K562 (cell line): ENCODE measurements at regions not wholly inside any gene's neighbourhood (a gene's known extent, or its start where the extent isn't known, plus 50 kb on each side); places are given as distances from the start of the nearest gene placed in this dataset.

Experiments used
- ATAC-seq: fragments of 200-7000 bp; cut with Tn5 transposase; 3 replicates; pipeline ENCODE4 v1.9.1; 2020; ENCODE audit warnings: moderate library complexity
- BruUV-seq: library from RNA; stranded (reverse); fragments of 400-500 nt; replicated peaks from 2 replicates; lab custom pipeline; 2021; lab: Mats Ljungman, UMichigan
- CTCF ChIA-PET: fragments of 300-600 bp; formaldehyde crosslinking; extraction: SDS; loops from one replicate; lab custom pipeline; 2021; ENCODE audit warnings: low intra/inter-chr PET ratio; lab: Yijun Ruan, JAX
- POLR2A ChIA-PET: fragments of 300-600, 350-650 bp; sonication (Branson Sonifier 250); formaldehyde crosslinking; extraction: SDS; loops from one replicate; lab custom pipeline; 2021; ENCODE audit warnings: antibody characterized with exemption, inconsistent platforms; lab: Yijun Ruan, JAX
- DNase-seq, 4 experiments: peaks; one replicate each; pipeline versions ENCODE4 v3.0.0 to v3.0.0-alpha.2; 2011 to 2018; ENCODE audit warnings: low spot score in 3 of 4, mixed read lengths in 3 of 4; ENCODE audit errors: extremely low read depth in 1 of 4
- FAIRE-seq: peaks from 2 replicates; lab custom pipeline; 2011; peaks lifted over from hg19 to GRCh38; lab: Jason Lieb, UNC
- H2AFZ ChIP-seq: 2 replicates; pipeline ENCODE4 v1.6.0; 2011; ENCODE audit warnings: low read depth, low read length, control low read depth, inconsistent platforms
- H3K27ac ChIP-seq: fragments of 200-600 bp; 3 replicates; pipeline ENCODE4 v1.8.0; 2011; ENCODE audit warnings: low read depth, mild to moderate bottlenecking, control low read depth, inconsistent platforms, low read length, moderate library complexity, mixed read lengths; ENCODE audit errors: extremely low read depth
- H3K27me3 ChIP-seq, 2 experiments: fragments of 300-600 bp in 1 of 2; 2 replicates in 1 of 2; 3 replicates in 1 of 2; pipeline versions ENCODE4 v1.6.0 to v1.8.0; 2011; ENCODE audit warnings: inconsistent platforms in 2 of 2, low read length in 2 of 2, mild to moderate bottlenecking in 1 of 2, mixed read lengths in 1 of 2, moderate library complexity in 1 of 2; ENCODE audit not compliant: control insufficient read depth in 2 of 2, insufficient read depth in 2 of 2
- H3K36me3 ChIP-seq: fragments of 300-600 bp; 3 replicates; pipeline ENCODE4 v1.8.0; 2011; ENCODE audit warnings: mild to moderate bottlenecking, low read length, inconsistent platforms; ENCODE audit not compliant: control insufficient read depth, insufficient read depth
- H3K4me1 ChIP-seq, 2 experiments: fragments of 200-600 bp in 1 of 2; replicated peaks in 1 of 2; 2 replicates in 1 of 2; 3 replicates in 1 of 2; pipeline versions ENCODE4 v1.5.1 to v1.8.0; 2011; ENCODE audit warnings: inconsistent platforms in 2 of 2, low read length in 2 of 2, mild to moderate bottlenecking in 1 of 2, mixed read lengths in 1 of 2, moderate library complexity in 1 of 2; ENCODE audit not compliant: control insufficient read depth in 2 of 2, insufficient read depth in 2 of 2
- H3K4me2 ChIP-seq: 2 replicates; pipeline ENCODE4 v1.6.1; 2011; ENCODE audit warnings: low read length, control low read depth, inconsistent platforms, mixed read lengths; ENCODE audit not compliant: insufficient read depth
- H3K4me3 ChIP-seq: fragments of 200-600 bp; sonication (generic), shearing (Covaris generic); 2 replicates; pipeline ENCODE4 v1.5.1; 2016; ENCODE audit warnings: control low read depth, inconsistent platforms
- H3K79me2 ChIP-seq: fragments of 200-600 bp; 3 replicates; pipeline ENCODE4 v1.8.0; 2011; ENCODE audit warnings: low read length, inconsistent platforms; ENCODE audit not compliant: control insufficient read depth, insufficient read depth
- H3K9ac ChIP-seq, 2 experiments: 2 replicates each; pipeline versions ENCODE4 v1.6.0 to v1.6.1; 2011; ENCODE audit warnings: low read depth in 2 of 2, low read length in 2 of 2, control low read depth in 1 of 2, inconsistent platforms in 1 of 2, mild to moderate bottlenecking in 1 of 2, mixed read lengths in 1 of 2; ENCODE audit not compliant: insufficient read depth in 1 of 2
- H3K9me1 ChIP-seq: one replicate; pipeline ENCODE4 v1.6.0; 2011; ENCODE audit warnings: inconsistent platforms, mild to moderate bottlenecking, low read length, moderate library complexity; ENCODE audit not compliant: control insufficient read depth, insufficient read depth
- H3K9me3 ChIP-seq: replicated peaks from 2 replicates; pipeline ENCODE4 v1.5.1; 2011; ENCODE audit warnings: low read depth, low read length, inconsistent platforms; ENCODE audit not compliant: control insufficient read depth, insufficient read depth
- H4K20me1 ChIP-seq: replicated peaks from 2 replicates; pipeline ENCODE4 v1.6.1; 2011; ENCODE audit warnings: low read length, inconsistent platforms, mixed read lengths; ENCODE audit not compliant: control insufficient read depth, insufficient read depth
- ARID1B ChIP-seq: fragments of 450-650 bp; IDR thresholded peaks from 2 replicates; pipeline ENCODE4 v1.6.1; 2016; ENCODE audit warnings: antibody characterized with exemption, mild to moderate bottlenecking, inconsistent platforms
- ATF7 ChIP-seq: fragments of 450-650 bp; IDR thresholded peaks from 2 replicates; pipeline ENCODE4 v1.7.1; 2014; ENCODE audit warnings: mild to moderate bottlenecking, moderate library complexity
- DPF2 ChIP-seq: fragments of 450-650 bp; IDR thresholded peaks from 2 replicates; pipeline ENCODE4 v1.6.1; 2016
- HMGN3 ChIP-seq: IDR thresholded peaks from 2 replicates; pipeline ENCODE4 v1.6.1; 2011; ENCODE audit warnings: borderline replicate concordance, low read depth, mild to moderate bottlenecking, mixed read lengths, low read length; ENCODE audit not compliant: insufficient read length; ENCODE audit errors: extremely low read depth
- MAFF ChIP-seq: IDR thresholded peaks from 2 replicates; pipeline ENCODE4 v1.6.1; 2012; ENCODE audit warnings: low read length, improper control_type of control experiment
- MEIS2 ChIP-seq: fragments of 450-650 bp; IDR thresholded peaks from 2 replicates; pipeline ENCODE4 v1.6.1; 2014; ENCODE audit warnings: mild to moderate bottlenecking; ENCODE audit not compliant: partially characterized antibody
- NR2C1 ChIP-seq, 2 experiments: fragments of 450-650 bp; IDR thresholded peaks; 2 replicates each; pipeline ENCODE4 v1.6.1; 2017; ENCODE audit warnings: mild to moderate bottlenecking in 2 of 2, antibody characterized with exemption in 1 of 2, inconsistent platforms in 1 of 2, missing compliant biosample characterization in 1 of 2, missing genetic modification characterization in 1 of 2
- NR2C2 ChIP-seq, 2 experiments: fragments of 200-800 bp in 1 of 2; sonication (Bioruptor generic) in 1 of 2; sonication (generic) in 1 of 2; formaldehyde crosslinking in 1 of 2; IDR thresholded peaks; 2 replicates each; pipeline versions ENCODE4 v1.6.1 to v1.8.0; 2016 to 2022; ENCODE audit warnings: mild to moderate bottlenecking in 1 of 2, missing compliant biosample characterization in 1 of 2, missing genetic modification characterization in 1 of 2, missing genetic modification reagents in 1 of 2
- SIN3B ChIP-seq: fragments of 450-650 bp; IDR thresholded peaks from 2 replicates; pipeline ENCODE4 v1.6.1; 2017; ENCODE audit warnings: low read depth, mild to moderate bottlenecking, moderate library complexity
- U2AF2 ChIP-seq: fragments of 200-400 bp; formaldehyde crosslinking; optimal IDR thresholded peaks from 2 replicates; pipeline ENCODE3; 2017; ENCODE audit warnings: low read depth, mild to moderate bottlenecking, low read length
- ZNF143 ChIP-seq: sonication (generic); formaldehyde crosslinking; IDR thresholded peaks from 2 replicates; pipeline ENCODE4 v1.9.0; 2022; ENCODE audit warnings: mild to moderate bottlenecking, missing genetic modification reagents
- whole genome bisulfite sequencing: fragments of 100-300 bp; shearing (Covaris generic); methylation state at CpG from one replicate; pipeline ENCODE4 v1.1.6; 2016; ENCODE audit warnings: low coverage, mixed read lengths; ENCODE audit not compliant: insufficient coverage; ENCODE audit errors: missing lambda C conversion rate; 5-methylcytosine and 5-hydroxymethylcytosine counted together
- in situ Hi-C: fragments of 300-500 bp; cut with MboI; formaldehyde crosslinking; loops from 4 replicates; pipeline ENCODE4 v1.15.0; 2018; ENCODE audit warnings: inconsistent platforms, mixed read lengths
- intact Hi-C: fragments of 100-400 bp; cut with micrococcal nuclease; formaldehyde crosslinking; loops from 2 replicates; pipeline ENCODE4 v1.14.2; 2022

DNA sequence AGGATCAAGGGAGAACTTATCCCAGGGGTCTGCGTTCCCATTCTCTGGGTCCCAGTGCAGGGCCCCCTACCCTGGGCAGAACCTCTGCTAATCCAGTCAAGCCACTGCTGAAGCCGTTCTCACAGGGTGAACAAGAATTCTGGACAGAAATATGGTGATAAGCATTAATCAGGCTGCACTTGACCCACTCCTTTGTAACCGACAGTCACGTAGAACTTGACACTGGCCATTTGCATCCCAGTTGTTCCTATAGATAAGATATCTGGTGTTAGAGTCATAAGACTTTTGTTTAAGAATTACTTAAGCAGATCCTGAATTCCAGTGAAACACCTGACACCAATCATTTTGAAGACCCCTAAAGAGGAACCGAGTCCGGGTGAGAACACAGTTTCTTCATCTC is 107.5 kb upstream of the THY1 start:
- Histone ChIP-seq H3K36me3 (no peaks in the 10 kb centered on the region), H3K27ac (no peak overlapping the region), H2AFZ (no peak overlapping the region), H3K9me3 (no peaks in the 10 kb centered on the region), H3K4me1 (peaks cover 0 to 5% of the 10 kb centered on the region in 2 experiments; a peak in 1 of 5 replicates), H4K20me1 (peaks cover 6% of the 10 kb centered on the region; the same call in 1 of the 2 replicates), H3K4me2 (no peak overlapping the region), H3K4me3 (no peak overlapping the region), H3K9ac (no peak overlapping the region), H3K27me3 (peaks cover 11 to 49% of the 10 kb centered on the region in 2 experiments; a peak in 4 of 5 replicates), H3K9me1 (peaks cover 4% of the 10 kb centered on the region), H3K79me2 (no peaks in the 10 kb centered on the region)
- no TSS peak for BruUV-seq
- CTCF ChIA-PET = interaction anchor here (0.6 to 0.7 kb wide), 3 partner anchors 13 to 86 kb away, joined by 3 read pairs; no protein-coding TSS in a partner anchor
- ATAC-seq (no peak), FAIRE-seq (no peak), DNase-seq (no peak)
- TF ChIP-seq HMGN3 = no peak
- TF ChIP-seq MEIS2 = peak; percentile 25
- no peak for TF ChIP-seq U2AF2
- TF ChIP-seq NR2C1 (IDR thresholded peaks at IDR 0.05) = peak; percentile 16; the same call in 1 of the 2 replicates
- TF ChIP-seq NR2C1 (tag; IDR thresholded peaks at IDR 0.05) = peak; percentile 56; the same call in 1 of the 2 replicates
- TF ChIP-seq MAFF = no peak
- 0 out of 2 replicates have a peak, but pooled peaks have one; percentile 10 for TF ChIP-seq ARID1B
- no peak for TF ChIP-seq DPF2
- TF ChIP-seq ZNF143 (CRISPR knock-in tag) = no peak
- TF ChIP-seq ATF7 = no peak
- TF ChIP-seq SIN3B = no peak
- no peak for TF ChIP-seq NR2C2 (CRISPR knock-in tag; IDR thresholded peaks at IDR 0.05)
- TF ChIP-seq NR2C2 (tag; IDR thresholded peaks at IDR 0.05) = peak; percentile 86
- intact Hi-C loops (no loop called here), in situ Hi-C loops (no loop called here)
- POLR2A ChIA-PET = no interaction called here
- WGBS = 0% methylated on average over 6 of the region's 6 CpGs
